HUES48 (cell line): ENCODE measurements at regions not wholly inside any gene's neighbourhood (a gene's known extent, or its start where the extent isn't known, plus 50 kb on each side); places are given as distances from the start of the nearest gene placed in this dataset.

Experiments
- H3K27ac ChIP-seq: one replicate; pipeline ENCODE4 v1.7.0; 2013; ENCODE audit warnings: low read depth, low read length, inconsistent platforms
- H3K27me3 ChIP-seq: 2 replicates; pipeline ENCODE4 v1.6.1; 2013; ENCODE audit warnings: mild to moderate bottlenecking, low read length; ENCODE audit not compliant: control insufficient read depth, insufficient read depth
- H3K36me3 ChIP-seq: 2 replicates; pipeline ENCODE4 v1.6.1; 2013; ENCODE audit warnings: low read length; ENCODE audit not compliant: control insufficient read depth, insufficient read depth
- H3K4me1 ChIP-seq: 2 replicates; pipeline ENCODE4 v1.6.1; 2013; ENCODE audit warnings: mild to moderate bottlenecking, low read length; ENCODE audit not compliant: control insufficient read depth, insufficient read depth
- H3K4me3 ChIP-seq: 2 replicates; pipeline ENCODE4 v1.5.1; 2013; ENCODE audit warnings: mild to moderate bottlenecking, low read depth, low read length
- H3K9ac ChIP-seq: 2 replicates; pipeline ENCODE4 v1.6.1; 2013; ENCODE audit warnings: mild to moderate bottlenecking, low read depth, low read length, moderate library complexity
- H3K9me3 ChIP-seq: 2 replicates; pipeline ENCODE4 v1.6.1; 2013; ENCODE audit warnings: low read length; ENCODE audit not compliant: control insufficient read depth, insufficient read depth

DNA sequence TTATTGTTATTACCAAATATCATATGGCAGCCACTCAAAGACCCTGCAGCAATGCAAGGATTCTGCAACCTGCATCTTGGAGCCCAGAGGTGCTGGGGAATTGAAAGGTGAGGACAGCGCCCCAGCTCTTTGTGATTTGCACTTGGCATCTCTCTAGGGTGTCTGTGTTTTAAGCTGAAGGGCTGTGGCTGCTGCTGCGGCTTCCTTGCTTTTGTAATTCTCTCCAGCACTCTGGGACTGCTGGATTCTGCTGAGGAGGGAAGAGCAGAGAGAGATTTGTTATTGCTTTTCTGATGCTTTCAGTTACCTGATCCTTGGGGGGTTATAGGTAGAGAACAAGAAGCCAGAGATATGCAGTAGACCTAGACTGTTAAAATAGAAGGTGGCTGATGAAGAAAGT, 562.4 kb downstream of the EBF1 start:
- H3K4me1 ChIP-seq = peaks cover 17% of the 10 kb centered on the region
- H3K9me3 ChIP-seq = no peaks in the 10 kb centered on the region
- H3K27ac ChIP-seq = peak overlapping the region; percentile 9
- no peaks in the 10 kb centered on the region for H3K36me3 ChIP-seq
- no peak overlapping the region for H3K4me3 ChIP-seq
- no peak overlapping the region for H3K9ac ChIP-seq
- H3K27me3 ChIP-seq = no peaks in the 10 kb centered on the region

DNA sequence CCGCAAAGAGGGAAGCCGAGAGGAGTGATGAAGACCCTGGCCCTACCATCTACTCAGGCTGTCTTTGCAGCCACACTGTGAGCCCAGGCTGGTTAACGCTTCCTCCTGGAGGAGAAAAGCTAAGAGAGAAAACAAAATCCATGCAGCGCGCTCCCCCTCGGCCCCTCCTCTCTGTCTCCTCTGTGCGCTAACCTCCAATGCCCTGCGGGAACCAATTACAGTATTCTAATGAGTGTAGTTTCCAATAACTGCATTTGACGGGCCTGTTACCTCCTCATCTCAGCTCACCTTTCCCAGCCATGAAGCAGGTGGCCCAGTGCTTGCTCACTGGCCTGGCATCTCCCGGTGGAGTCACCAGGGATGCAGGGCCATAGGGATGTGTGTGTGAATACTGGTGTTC, 565.5 kb downstream of the EBF1 start:
- H3K9me3 ChIP-seq = no peaks in the 10 kb centered on the region

DNA sequence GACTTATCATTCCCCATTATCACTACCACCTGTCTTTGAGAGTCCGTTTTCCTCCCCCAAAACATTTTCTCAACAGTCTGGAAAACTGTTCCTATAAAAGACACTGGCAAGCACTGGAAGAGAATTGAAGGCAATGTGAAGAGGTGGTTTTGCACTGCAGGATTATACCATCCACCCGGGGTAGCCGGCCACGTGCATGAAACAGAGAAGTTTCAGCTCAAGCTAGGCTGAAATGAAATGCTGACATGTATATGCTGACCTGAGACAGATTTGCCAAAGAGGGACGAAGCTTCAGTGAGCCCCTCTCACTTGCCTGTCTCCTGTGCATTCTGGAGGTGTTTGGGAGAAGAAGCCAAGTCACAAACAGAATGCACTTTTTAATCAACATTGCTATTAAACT, 567.0 kb downstream of the EBF1 start:
- Histone ChIP-seq H3K9ac (no peak overlapping the region), H3K27me3 (no peaks in the 10 kb centered on the region), H3K9me3 (no peaks in the 10 kb centered on the region), H3K4me3 (no peak overlapping the region), H3K4me1 (peaks cover 14% of the 10 kb centered on the region), H3K36me3 (no peaks in the 10 kb centered on the region), H3K27ac (no peak overlapping the region)

More for the DNA sequence above, 565.5 kb downstream of the EBF1 start:
- H3K27me3 ChIP-seq = no peaks in the 10 kb centered on the region
- H3K36me3 ChIP-seq = no peaks in the 10 kb centered on the region
- H3K4me1 ChIP-seq = peaks cover 25% of the 10 kb centered on the region
- no peak overlapping the region for H3K4me3 ChIP-seq
- no peak overlapping the region for H3K27ac ChIP-seq
- no peak overlapping the region for H3K9ac ChIP-seq

DNA sequence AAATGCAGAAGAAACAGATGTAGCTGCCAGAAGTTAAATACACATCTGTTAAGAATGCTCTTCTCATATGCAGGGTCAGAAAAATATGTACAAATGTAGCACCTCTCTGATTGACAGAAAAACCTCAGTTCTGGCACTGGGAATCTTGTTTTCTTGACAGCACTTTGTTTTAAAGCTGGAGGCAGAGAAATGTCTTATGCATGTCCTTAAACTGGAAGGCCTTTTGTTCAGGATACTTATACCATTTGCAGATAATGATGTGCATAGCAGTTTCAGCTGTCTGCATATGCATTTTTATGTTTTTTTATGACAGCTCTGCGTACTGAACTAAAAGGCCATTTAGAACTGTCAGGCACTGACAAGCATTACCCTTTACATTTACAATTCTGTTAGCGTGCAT, 567.9 kb downstream of the EBF1 start:
- no peaks in the 10 kb centered on the region for H3K9me3 ChIP-seq

DNA sequence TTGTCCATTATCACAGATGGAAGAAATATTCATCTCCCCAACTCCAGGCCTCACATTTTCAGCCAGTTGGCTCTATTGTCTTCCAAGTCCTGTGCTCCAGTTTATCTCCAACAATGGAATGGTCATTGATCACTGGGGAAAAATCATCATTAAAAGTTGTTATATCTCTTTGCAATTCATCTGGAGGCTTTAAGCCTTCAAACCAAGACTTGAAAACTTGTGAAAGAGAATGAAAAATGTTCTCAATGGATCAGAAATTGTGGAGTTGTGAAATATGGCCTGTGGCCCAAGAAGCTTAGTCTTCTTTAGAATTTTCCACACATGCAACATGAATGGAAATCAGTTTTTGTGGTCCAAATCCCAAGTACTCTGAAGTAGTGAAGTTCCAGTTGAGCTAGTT, 569.6 kb downstream of the EBF1 start:
- Histone ChIP-seq H3K9ac (no peak overlapping the region), H3K27me3 (no peaks in the 10 kb centered on the region), H3K9me3 (no peaks in the 10 kb centered on the region), H3K36me3 (no peaks in the 10 kb centered on the region), H3K4me1 (peaks cover 8% of the 10 kb centered on the region; the same call in 1 of the 2 replicates), H3K27ac (no peak overlapping the region), H3K4me3 (no peak overlapping the region)

More for the DNA sequence above, 567.9 kb downstream of the EBF1 start:
- peaks cover 8% of the 10 kb centered on the region; the same call in 1 of the 2 replicates for H3K4me1 ChIP-seq
- H3K27ac ChIP-seq = no peak overlapping the region
- no peaks in the 10 kb centered on the region for H3K27me3 ChIP-seq
- no peak overlapping the region for H3K4me3 ChIP-seq
- no peak overlapping the region for H3K9ac ChIP-seq
- no peaks in the 10 kb centered on the region for H3K36me3 ChIP-seq

DNA sequence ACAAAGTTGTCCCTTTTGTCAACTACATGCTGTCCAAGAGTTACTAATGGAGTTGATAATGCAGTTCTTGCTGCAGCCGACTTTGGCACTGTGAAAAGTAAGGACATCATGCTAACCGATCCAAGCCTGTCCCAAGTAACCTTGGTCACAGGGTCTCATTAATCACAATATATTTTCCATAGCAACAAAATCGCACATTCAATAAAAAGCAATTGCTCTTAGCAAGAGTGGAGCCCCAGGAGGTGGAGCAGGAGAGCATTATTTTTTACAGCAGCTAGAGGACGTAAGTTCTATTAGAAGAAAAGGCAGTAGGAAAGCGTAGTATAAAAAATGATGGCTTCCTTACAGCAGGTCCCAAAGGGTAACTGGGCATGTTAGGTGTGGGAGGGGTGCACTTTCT, 570.3 kb downstream of the EBF1 start:
- Histone ChIP-seq H3K4me1 (peaks cover 8% of the 10 kb centered on the region; the same call in 1 of the 2 replicates), H3K9me3 (no peaks in the 10 kb centered on the region), H3K9ac (no peak overlapping the region)

DNA sequence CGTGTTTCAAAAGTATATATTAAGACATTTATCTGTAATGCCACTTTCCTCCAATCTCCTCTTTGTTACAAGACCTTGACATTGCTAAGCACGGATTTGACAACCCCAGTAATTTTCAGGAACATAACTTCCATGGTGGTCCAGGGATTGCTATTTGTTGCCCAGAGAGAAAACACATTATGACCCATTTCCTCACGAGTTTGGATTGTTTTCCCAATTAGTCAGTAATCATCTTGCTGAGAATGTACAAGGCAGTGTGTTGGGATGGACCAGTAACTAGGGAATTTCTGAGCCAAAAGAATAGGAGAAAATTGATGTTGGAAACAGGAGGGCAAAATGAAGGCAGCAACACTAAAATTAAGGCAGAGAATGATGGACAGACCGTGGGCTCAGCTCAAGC, 574.1 kb downstream of the EBF1 start:
- Histone ChIP-seq H3K4me3 (no peak overlapping the region), H3K36me3 (no peaks in the 10 kb centered on the region), H3K9ac (no peak overlapping the region), H3K27me3 (no peaks in the 10 kb centered on the region), H3K27ac (no peak overlapping the region), H3K4me1 (no peaks in the 10 kb centered on the region), H3K9me3 (no peaks in the 10 kb centered on the region)

More for the DNA sequence above, 570.3 kb downstream of the EBF1 start:
- H3K36me3 ChIP-seq = no peaks in the 10 kb centered on the region
- H3K4me3 ChIP-seq = no peak overlapping the region
- H3K27me3 ChIP-seq = no peaks in the 10 kb centered on the region
- H3K27ac ChIP-seq = no peak overlapping the region

DNA sequence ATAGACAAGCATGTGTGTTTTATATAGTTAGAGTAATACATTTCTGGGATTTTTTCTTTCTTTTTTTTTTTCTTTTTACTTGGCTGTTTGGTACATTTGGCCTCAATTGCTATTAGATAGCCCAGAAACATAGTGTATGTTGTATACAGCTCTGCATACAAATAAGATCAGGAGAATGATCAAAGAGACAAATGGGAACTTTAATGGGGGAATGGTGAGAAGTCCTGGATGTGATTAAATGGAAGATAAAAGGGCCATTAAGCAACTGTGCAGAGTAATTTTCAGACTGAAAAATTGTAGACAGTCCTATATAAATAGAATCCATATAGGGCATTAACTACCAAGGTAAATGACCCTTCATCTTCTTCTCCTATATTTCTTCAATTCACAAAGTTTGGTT, 575.6 kb downstream of the EBF1 start:
- Histone ChIP-seq H3K36me3 (no peaks in the 10 kb centered on the region), H3K27me3 (no peaks in the 10 kb centered on the region), H3K9ac (no peak overlapping the region), H3K9me3 (no peaks in the 10 kb centered on the region), H3K4me1 (no peaks in the 10 kb centered on the region), H3K4me3 (no peak overlapping the region), H3K27ac (no peak overlapping the region)

DNA sequence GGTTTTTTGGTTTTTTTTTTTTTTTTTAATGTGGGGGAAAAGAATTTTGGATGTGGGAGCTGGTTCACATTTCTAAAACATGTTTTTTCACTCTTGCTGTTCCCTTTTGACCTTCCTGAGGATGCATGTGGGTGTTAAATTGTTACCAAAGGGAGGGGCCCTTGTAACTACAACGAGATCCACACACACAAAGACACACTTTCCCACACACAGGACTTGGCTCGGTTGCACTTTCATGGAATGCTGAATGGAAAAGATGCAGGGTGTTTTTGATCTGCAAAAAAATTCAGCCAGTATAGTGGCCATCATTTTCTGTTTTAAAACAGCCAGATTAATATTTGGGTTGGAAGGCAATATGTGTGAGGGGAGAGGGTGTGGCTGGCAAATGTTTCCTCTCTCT, 576.9 kb downstream of the EBF1 start:
- Histone ChIP-seq H3K9ac (no peak overlapping the region), H3K27ac (no peak overlapping the region), H3K4me1 (no peaks in the 10 kb centered on the region), H3K36me3 (no peaks in the 10 kb centered on the region), H3K27me3 (no peaks in the 10 kb centered on the region), H3K9me3 (no peaks in the 10 kb centered on the region), H3K4me3 (no peak overlapping the region)

DNA sequence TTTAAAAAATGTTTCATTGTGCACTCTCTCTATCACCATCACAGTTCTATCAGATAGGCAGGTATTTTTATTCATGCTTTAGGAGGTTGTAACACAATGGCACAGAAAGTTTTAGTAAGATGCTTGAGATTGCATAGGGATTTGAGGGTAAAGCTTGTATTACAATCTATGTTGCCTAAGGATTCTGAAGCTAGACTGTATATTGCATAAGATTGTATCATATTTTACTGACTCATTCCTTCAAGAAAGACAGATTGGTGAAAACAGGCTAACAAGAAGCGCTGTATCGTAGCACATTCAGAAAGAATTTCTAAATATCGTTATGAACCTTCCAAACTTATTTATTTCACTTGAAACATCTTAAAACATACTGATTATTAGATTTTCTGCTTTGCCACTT, 577.7 kb downstream of the EBF1 start:
- no peaks in the 10 kb centered on the region for H3K36me3 ChIP-seq
- H3K27ac ChIP-seq = no peak overlapping the region
- no peaks in the 10 kb centered on the region for H3K27me3 ChIP-seq
- H3K9me3 ChIP-seq = no peaks in the 10 kb centered on the region
- H3K9ac ChIP-seq = no peak overlapping the region
- no peaks in the 10 kb centered on the region for H3K4me1 ChIP-seq
- H3K4me3 ChIP-seq = no peak overlapping the region

DNA sequence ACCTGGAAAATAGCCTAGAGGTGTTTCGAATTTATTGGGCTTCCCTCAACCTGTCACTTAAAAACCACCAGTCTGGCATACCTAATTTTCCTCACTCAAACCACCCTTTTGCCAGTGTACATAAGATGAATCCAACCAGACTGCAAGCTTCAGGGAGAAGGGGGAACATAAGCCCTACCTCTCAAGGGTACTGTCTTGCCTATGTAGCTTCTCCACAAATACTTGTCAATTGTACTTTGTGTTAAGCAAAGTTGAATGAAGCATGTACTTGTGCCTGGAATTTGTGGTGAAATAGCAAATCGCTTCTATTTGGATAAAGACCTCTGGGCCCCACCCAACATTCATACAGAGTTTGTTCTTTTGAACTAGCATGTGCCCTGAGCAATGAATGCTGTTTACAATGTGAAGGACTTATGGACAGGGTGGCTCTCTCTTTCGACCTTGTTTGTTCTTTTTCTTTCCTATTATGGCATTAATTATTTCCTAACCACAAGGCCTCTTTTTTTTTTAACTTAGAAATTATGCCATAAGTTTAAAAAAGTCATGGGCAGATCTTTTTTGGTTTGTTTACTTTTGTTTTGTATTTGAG, 580.2 kb downstream of the EBF1 start:
- Histone ChIP-seq H3K9ac (no peak overlapping the region), H3K27ac (no peak overlapping the region), H3K27me3 (no peaks in the 10 kb centered on the region), H3K9me3 (no peaks in the 10 kb centered on the region), H3K4me1 (no peaks in the 10 kb centered on the region), H3K4me3 (no peak overlapping the region), H3K36me3 (no peaks in the 10 kb centered on the region)

DNA sequence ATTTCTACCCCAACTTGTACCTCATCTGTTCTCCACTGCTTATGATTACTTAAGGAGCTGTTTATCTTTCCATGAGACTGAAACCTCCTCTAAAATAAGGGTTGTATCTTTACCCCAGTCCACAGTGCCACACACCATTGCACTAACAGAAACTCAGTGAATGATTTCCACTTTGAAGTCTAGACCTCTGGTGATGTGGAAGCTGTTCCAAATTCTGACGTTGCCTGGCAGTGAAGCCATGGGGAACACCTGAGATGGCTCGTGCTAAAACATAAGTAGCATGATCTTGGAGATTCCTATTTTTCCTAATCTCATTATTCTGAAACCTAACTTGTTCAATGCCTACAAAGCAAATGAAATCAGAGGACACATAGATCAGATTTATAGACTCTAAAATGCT, 583.2 kb downstream of the EBF1 start:
- Histone ChIP-seq H3K4me1 (no peaks in the 10 kb centered on the region), H3K27ac (no peak overlapping the region), H3K4me3 (no peak overlapping the region), H3K9ac (no peak overlapping the region), H3K27me3 (no peaks in the 10 kb centered on the region), H3K9me3 (no peaks in the 10 kb centered on the region), H3K36me3 (no peaks in the 10 kb centered on the region)
